GM21619 (cell line): ENCODE measurements at regions not wholly inside any gene's neighbourhood (a gene's known extent, or its start where the extent isn't known, plus 50 kb on each side); places are given as distances from the start of the nearest gene placed in this dataset.

Source experiments
- ATAC-seq: cut with Tn5 transposase; IDR thresholded peaks from one replicate; pipeline ENCODE4 v1.9.1; 2021; ENCODE audit not compliant: unreplicated experiment

GRCh38 chr1:98482611-98483010 lies 178.9 kb upstream of the SNX7 start:
- ATAC-seq = no peak

GRCh38 chr1:98480271-98480670 lies 181.2 kb upstream of the SNX7 start:
- ATAC-seq = no peak

- no peak for ATAC-seq
Observed at GRCh38 chr1:98478121-98478520, 183.4 kb upstream of the SNX7 start.

- no peak for ATAC-seq
Observed at GRCh38 chr1:98472878-98473277, 188.6 kb upstream of the SNX7 start.

GRCh38 chr1:98471633-98472032 lies 189.9 kb upstream of the SNX7 start:
- ATAC-seq = no peak

GRCh38 chr1:98468111-98468717 lies 193.3 kb upstream of the SNX7 start:
- no peak for ATAC-seq

- no peak for ATAC-seq
Observed at GRCh38 chr1:98467586-98467985, 193.9 kb upstream of the SNX7 start.

- no peak for ATAC-seq
Observed at GRCh38 chr1:98467122-98467521, 194.4 kb upstream of the SNX7 start.

GRCh38 chr1:98461873-98462385 lies 199.6 kb upstream of the SNX7 start:
- ATAC-seq = no peak

- no peak for ATAC-seq
Observed at GRCh38 chr1:98460136-98460535, 201.4 kb upstream of the SNX7 start.

- ATAC-seq = no peak
Observed at GRCh38 chr1:98459486-98459870, 202.0 kb upstream of the SNX7 start.

GRCh38 chr1:98458511-98459485 lies 202.7 kb upstream of the SNX7 start:
- ATAC-seq = no peak

GRCh38 chr1:98457248-98457647 lies 204.3 kb upstream of the SNX7 start:
- no peak for ATAC-seq

GRCh38 chr1:98454666-98455065 lies 206.9 kb upstream of the SNX7 start:
- ATAC-seq = no peak

- no peak for ATAC-seq
Observed at GRCh38 chr1:98453066-98453465, 208.5 kb upstream of the SNX7 start.

- peak; percentile 67 for ATAC-seq
Observed at GRCh38 chr1:98452162-98452561, 209.4 kb upstream of the SNX7 start.

- ATAC-seq = no peak
Observed at GRCh38 chr1:98441281-98441680, 220.2 kb upstream of the SNX7 start.

- no peak for ATAC-seq
Observed at GRCh38 chr1:98439471-98439870, 222.1 kb upstream of the SNX7 start.

GRCh38 chr1:98437540-98437939 lies 224.0 kb upstream of the SNX7 start:
- ATAC-seq = no peak

- ATAC-seq = no peak
Observed at GRCh38 chr1:98437011-98437410, 224.5 kb upstream of the SNX7 start.

- ATAC-seq = no peak
Observed at GRCh38 chr1:98429965-98430443, 231.5 kb upstream of the SNX7 start.

- ATAC-seq = no peak
Observed at GRCh38 chr1:98428864-98429263, 232.7 kb upstream of the SNX7 start.
